Choroid plexus epithelial cell (primary cell): ENCODE measurements at regions not wholly inside any gene's neighbourhood (a gene's known extent, or its start where the extent isn't known, plus 50 kb on each side); places are given as distances from the start of the nearest gene placed in this dataset.

Source experiments
- DNase-seq: peaks from one replicate; pipeline ENCODE4 v3.0.0-alpha.2; 2010; ENCODE audit warnings: low read depth
- H3K4me3 ChIP-seq: 2 replicates; pipeline ENCODE4 v1.5.1; 2011; ENCODE audit warnings: low read depth, mild to moderate bottlenecking, control low read depth, low read length, moderate library complexity
- CTCF ChIP-seq: conservative IDR thresholded peaks from 2 replicates; pipeline ENCODE4 v1.5.1; 2011; ENCODE audit warnings: low read depth, mild to moderate bottlenecking, control low read depth, inconsistent platforms, low read length, moderate library complexity

GRCh38 chr1:239840790-239841189, 250.9 kb upstream of the FMN2 start:
- no peak overlapping the region for H3K4me3 ChIP-seq
- DNase-seq = no peak
- no peak for TF ChIP-seq CTCF

GRCh38 chr1:239841631-239842030, 250.1 kb upstream of the FMN2 start:
- no peak for DNase-seq
- no peak for TF ChIP-seq CTCF
- no peak overlapping the region for H3K4me3 ChIP-seq

GRCh38 chr1:239843541-239843940, 248.1 kb upstream of the FMN2 start:
- DNase-seq = no peak
- H3K4me3 ChIP-seq = no peak overlapping the region
- TF ChIP-seq CTCF = no peak

GRCh38 chr1:239844833-239845232, 246.8 kb upstream of the FMN2 start:
- TF ChIP-seq CTCF = no peak
- no peak for DNase-seq
- H3K4me3 ChIP-seq = no peak overlapping the region

- no peak overlapping the region for H3K4me3 ChIP-seq
- TF ChIP-seq CTCF = no peak
- no peak for DNase-seq
These were observed 236.8 kb upstream of the FMN2 start for GRCh38 chr1:239854922-239855321.

- no peak for TF ChIP-seq CTCF
- no peak for DNase-seq
- H3K4me3 ChIP-seq = no peak overlapping the region
These were observed 235.6 kb upstream of the FMN2 start for GRCh38 chr1:239856067-239856466.

- DNase-seq = no peak
- no peak for TF ChIP-seq CTCF
- H3K4me3 ChIP-seq = no peak overlapping the region
These were observed 234.8 kb upstream of the FMN2 start for GRCh38 chr1:239856924-239857323.
